ENCODE measurements at regions not wholly inside any gene's neighbourhood (a gene's known extent, or its start where the extent isn't known, plus 50 kb on each side); places are given as distances from the start of the nearest gene placed in this dataset.

DNA sequence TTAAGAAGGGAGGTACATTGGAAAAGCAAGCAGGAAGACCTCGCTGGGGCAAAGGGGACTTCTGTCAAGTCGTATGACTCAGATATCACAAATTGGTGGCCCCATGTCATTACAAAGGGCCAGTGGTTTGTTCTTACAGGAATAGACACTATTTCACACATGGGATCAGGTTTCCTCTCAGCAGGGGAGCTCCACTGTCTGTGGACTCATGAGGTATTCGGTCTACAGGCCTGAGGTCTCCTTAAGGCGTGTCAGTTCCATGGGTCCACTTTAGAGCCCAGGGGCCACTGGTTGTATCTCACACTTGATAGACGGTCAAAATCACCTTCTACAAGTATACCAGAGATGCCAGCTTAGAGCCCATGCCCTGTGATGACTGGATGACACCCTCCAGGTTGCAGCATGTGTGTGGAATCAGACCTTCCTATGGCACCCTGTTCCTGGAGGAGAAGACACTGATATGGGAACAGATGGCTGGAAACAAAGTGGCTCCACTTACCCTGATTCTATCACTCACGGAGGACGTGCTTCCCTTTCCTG is 288.1 kb upstream of the B3GAT1 start:
- H3K36me3 ChIP-seq = no peaks in the 10 kb centered on the region
- DNase-seq (no peak), ATAC-seq (no peak)
- H3K9me3 ChIP-seq = no peaks in the 10 kb centered on the region
- WGBS, 2 donors = 69 to 73% methylated on average over 7 of the region's 7 CpGs
- H3K4me1 ChIP-seq = no peaks in the 10 kb centered on the region
- H3K4me3 ChIP-seq = no peak overlapping the region
- H3K27me3 ChIP-seq = peaks cover 0 to 57% (median 22%) of the 10 kb centered on the region in 7 donors
- no peak for TF ChIP-seq CTCF (IDR thresholded peaks at IDR 0.05)
- intact Hi-C loops (cut with DNase I) = no loop called here
- no peak overlapping the region for H3K27ac ChIP-seq

DNA sequence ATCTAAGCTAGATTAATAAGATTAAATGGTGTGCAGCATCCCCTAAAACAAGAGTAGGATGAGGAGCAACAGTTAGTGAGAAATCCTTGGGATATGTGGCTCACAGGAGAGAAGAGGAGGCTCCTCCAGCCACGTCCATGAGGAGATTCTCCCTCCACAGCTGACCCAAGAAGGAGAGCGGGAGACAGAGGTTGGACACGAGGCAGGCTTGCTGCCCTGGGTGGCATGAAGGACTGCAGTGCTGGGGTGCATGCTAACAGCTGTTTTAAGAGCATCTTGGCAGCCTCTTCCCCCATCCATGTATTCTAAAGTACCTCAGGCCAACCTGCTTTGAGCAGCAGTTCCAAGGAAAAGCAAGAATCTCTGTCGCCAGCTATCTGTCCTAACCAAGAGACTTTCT is 284.4 kb upstream of the B3GAT1 start:
- 58 to 61% methylated on average over 4 of the region's 4 CpGs for WGBS, 2 donors
- ATAC-seq = no peak
- H3K27me3 ChIP-seq = peaks cover 0 to 57% (median 11%) of the 10 kb centered on the region in 7 donors

DNA sequence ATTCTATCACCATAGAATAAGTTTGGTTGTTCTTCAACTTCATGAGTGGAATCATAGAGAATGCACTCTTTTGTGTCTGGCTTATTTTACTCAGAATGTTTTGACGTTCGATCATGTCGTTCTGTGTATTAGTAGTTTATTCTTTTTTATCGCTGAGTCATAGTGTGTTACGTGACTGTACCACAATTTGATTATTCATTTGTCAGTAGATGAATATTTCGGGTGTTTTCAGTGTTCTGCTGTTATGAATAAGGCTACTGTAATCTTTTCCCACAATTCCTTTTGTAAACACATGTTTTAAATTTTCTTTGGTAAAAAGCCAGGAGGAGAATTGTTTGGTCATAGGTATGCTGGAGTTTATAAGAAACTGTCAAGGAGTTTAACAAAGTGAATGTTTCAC is 279.9 kb upstream of the B3GAT1 start:
- intact Hi-C loops (cut with DNase I) = no loop called here
- TF ChIP-seq CTCF (IDR thresholded peaks at IDR 0.05) = no peak
- Histone ChIP-seq H3K9me3 (no peaks in the 10 kb centered on the region), H3K4me3 (no peak overlapping the region), H3K27me3 (peaks cover 0 to 69% (median 34%) of the 10 kb centered on the region in 7 donors), H3K4me1 (no peaks in the 10 kb centered on the region), H3K27ac (no peak overlapping the region), H3K36me3 (no peaks in the 10 kb centered on the region)
- WGBS, 2 donors = 74 to 79% methylated on average over 6 of the region's 6 CpGs
- ATAC-seq (no peak), DNase-seq (no peak)

More for the DNA sequence above, 284.4 kb upstream of the B3GAT1 start:
- intact Hi-C loops (cut with DNase I) = no loop called here
- TF ChIP-seq CTCF (IDR thresholded peaks at IDR 0.05) = no peak
- H3K27ac ChIP-seq = no peak overlapping the region
- no peaks in the 10 kb centered on the region for H3K36me3 ChIP-seq
- no peaks in the 10 kb centered on the region for H3K4me1 ChIP-seq
- no peaks in the 10 kb centered on the region for H3K9me3 ChIP-seq
- DNase-seq = no peak
- no peak overlapping the region for H3K4me3 ChIP-seq

GRCh38 chr11:134691295-134691873 is 279.3 kb upstream of the B3GAT1 start:
- Histone ChIP-seq H3K9me3 (no peaks in the 10 kb centered on the region), H3K36me3 (no peaks in the 10 kb centered on the region), H3K4me3 (no peak overlapping the region), H3K4me1 (no peaks in the 10 kb centered on the region), H3K27me3 (peaks cover 0 to 72% (median 34%) of the 10 kb centered on the region in 7 donors), H3K27ac (no peak overlapping the region)
- no peak for TF ChIP-seq CTCF (IDR thresholded peaks at IDR 0.05)
- WGBS, 2 donors = 58 to 69% methylated on average over 13 of the region's 13 CpGs
- intact Hi-C loops (cut with DNase I) = no loop called here
- no peak for DNase-seq
- ATAC-seq = no peak

Measured in heart right ventricle (tissue), 16 donors.